Myocyte (in vitro differentiated cells): ENCODE measurements at regions not wholly inside any gene's neighbourhood (a gene's known extent, or its start where the extent isn't known, plus 50 kb on each side); places are given as distances from the start of the nearest gene placed in this dataset.
"Not testable (repeated sequence)": the region's sequence is repeated elsewhere in the genome, so short reads cannot be mapped to it uniquely, and the experiment has no call there.

Experiments used
- DNase-seq: peaks from one replicate; pipeline ENCODE4 v3.0.0-alpha.2; 2012; ENCODE audit warnings: low read depth

GRCh38 chr5:97576956-97577355 is 393.9 kb upstream of the RIOK2 start:
- no peak for DNase-seq

- DNase-seq: not testable (repeated sequence)
These were observed 396.9 kb upstream of the RIOK2 start for GRCh38 chr5:97579977-97580376.

DNA sequence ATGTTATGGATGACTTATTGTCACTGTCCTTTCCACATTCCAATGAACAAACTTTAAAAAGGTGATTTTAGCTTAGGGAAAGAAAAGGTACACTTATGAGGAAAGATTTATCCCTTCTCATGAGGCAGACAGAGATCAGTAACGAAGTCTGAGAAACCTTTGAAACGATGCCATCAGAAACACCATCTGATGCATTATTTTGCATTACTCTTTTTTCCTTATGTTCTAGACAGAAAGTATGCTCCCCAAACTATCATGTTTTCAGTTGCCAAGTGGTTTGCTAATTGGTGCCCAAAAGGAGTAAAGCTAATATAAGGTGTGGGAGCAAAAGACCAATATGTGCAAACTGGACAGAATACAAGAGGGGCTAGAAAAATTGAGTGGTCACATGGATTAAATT is 397.7 kb upstream of the RIOK2 start:
- DNase-seq: no peak

DNA sequence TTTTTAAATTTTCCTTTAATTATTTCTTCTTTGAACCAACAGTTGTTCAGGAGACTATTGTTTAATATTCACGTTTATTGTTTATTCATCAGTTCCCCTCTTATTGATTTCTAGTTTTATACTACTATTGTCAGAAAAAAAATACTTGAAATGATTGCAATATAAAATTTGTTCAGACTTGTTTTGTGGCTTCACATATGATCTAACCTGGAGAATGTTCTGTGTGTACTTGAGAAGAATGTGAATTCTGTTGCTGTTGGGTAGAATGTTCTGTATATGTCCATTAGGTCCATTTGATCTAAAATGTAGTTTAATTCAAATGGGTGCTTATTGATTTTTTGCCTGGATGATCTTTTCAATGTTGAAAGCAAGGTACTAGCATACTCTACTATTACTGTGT is 408.7 kb upstream of the RIOK2 start:
- no peak for DNase-seq

- DNase-seq: no peak
These were observed 417.4 kb upstream of the RIOK2 start for GRCh38 chr5:97600486-97600885.

DNA sequence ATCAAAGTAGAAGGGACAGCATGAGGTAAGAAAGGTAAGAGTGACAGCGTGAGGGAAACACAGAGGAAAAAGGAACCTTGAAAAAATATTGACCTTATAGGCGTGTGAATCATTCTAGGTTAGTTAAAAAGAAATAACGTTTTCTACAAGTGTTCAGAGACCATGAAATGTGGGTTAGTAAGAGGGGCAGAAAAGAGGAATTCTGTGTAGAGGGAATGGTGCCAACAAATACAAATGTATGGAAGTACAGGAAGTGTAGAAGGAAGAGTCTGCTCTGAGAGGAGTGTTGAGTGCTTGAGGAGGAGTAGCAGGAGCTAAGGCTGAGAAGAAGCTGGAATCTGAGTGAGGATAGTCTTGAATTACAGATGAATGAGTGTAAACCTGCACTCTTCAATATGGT is 418.6 kb upstream of the RIOK2 start:
- DNase-seq: no peak

GRCh38 chr5:97606531-97606930 is 423.5 kb upstream of the RIOK2 start:
- no peak for DNase-seq

GRCh38 chr5:97608501-97608900 is 425.5 kb upstream of the RIOK2 start:
- DNase-seq: no peak

DNA sequence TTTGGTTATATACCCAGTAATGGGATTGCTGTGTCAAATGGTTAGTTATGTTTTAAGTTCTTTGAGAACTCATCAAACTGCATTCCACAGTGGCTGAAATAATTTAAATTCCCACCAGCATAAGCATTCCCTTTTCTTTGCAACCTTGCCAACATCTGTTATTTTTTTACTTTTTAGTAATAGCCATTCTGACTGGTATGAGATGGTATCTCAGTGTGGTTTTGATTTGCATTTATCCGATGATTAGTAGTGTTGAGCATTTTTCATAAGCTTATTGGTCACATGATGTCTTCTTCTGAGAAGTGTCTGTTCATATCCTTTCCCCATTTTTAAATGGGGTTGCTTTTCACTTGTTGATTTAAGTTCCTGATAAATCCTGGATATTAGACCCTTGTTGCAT is 435.7 kb upstream of the RIOK2 start:
- peak; percentile 13 for DNase-seq

DNA sequence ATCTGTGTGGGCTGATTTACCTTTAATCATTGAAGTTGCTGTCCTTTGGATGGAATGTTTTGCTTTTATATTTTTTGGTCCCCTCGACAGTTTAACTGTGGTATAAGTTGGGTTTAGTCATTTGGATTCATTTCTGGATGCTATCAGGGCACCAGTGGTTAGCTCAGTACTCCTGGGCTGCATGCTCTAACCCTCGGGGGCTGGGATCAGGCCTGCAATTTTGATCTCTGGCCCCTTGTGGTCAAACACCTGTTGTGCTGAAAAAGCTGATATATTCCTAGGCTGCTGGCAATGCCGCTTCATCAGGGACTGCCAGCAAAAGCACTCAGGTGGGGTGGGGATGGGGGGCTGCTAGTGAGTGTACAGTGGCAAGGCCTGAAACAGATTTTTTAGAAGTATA is 440.4 kb upstream of the RIOK2 start:
- DNase-seq: peak; percentile 86

- no peak for DNase-seq
These were observed 441.8 kb upstream of the RIOK2 start for GRCh38 chr5:97624886-97625285.

DNA sequence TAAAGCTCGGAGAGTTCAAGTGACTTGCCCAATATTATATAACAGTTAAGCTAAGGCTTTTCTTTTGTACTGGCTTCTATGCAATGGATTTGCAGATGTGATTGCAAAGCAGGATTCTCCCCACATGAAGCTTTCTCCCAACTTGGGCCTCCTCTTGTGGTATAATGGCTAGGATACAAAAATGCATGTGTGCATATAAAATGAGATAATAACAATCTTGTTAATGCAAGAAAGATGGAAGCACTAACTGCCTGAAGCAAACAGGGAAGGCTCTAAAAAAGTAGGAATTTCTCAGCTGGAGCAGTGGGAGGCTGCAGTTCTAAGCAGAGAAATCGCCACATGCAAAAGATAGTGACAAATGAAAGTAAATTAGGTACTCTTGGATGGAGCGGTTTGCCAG is 444.2 kb upstream of the RIOK2 start:
- no peak for DNase-seq

GRCh38 chr5:97628031-97628430 is 445.0 kb upstream of the RIOK2 start:
- peak; percentile 47 for DNase-seq

- DNase-seq: no peak
These were observed 445.8 kb upstream of the RIOK2 start for GRCh38 chr5:97628807-97629206.

DNA sequence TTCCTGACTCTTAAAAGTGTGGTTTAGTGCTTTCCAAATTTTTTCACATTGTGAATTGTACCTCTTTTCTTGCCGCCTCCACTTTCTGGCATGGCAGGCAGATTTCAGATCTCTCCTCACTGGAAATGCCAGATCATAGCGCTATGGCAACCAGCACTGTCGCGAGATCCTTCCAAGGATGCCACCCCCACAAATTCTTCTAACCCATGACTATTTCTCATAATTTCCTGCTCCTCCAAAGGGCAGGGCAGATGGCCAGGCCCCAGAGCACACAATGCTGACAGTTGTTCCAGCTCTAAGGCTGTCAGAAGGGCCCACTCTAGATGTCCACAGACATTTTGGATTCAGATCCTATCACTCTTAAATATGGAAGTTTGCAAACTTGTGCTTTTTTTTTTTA is 446.2 kb upstream of the RIOK2 start:
- DNase-seq: peak; percentile 96

DNA sequence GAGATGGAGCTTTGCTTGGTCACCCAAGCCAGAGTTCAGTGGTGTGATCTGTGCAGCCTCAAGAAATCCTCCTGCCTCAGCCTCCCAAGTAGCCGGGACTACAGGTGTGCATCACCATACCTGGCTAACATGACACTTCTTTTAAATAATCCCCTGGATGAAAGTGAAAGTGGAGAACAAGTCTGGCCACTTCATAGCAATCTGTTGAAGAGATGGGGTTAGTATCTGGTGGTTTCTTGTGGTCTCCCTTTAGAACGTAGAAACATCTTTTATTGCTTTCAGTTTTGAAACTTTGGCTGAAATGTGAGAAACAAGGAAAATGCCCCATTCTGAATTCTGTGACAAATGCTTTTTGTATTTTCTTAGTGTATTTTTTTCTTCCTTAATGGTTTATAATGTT is 452.5 kb upstream of the RIOK2 start:
- DNase-seq: no peak

- DNase-seq: no peak
These were observed 453.7 kb upstream of the RIOK2 start for GRCh38 chr5:97636766-97637165.

GRCh38 chr5:97641081-97641480 is 458.0 kb upstream of the RIOK2 start:
- no peak for DNase-seq

- DNase-seq: no peak
These were observed 461.2 kb upstream of the RIOK2 start for GRCh38 chr5:97644206-97644605.

DNA sequence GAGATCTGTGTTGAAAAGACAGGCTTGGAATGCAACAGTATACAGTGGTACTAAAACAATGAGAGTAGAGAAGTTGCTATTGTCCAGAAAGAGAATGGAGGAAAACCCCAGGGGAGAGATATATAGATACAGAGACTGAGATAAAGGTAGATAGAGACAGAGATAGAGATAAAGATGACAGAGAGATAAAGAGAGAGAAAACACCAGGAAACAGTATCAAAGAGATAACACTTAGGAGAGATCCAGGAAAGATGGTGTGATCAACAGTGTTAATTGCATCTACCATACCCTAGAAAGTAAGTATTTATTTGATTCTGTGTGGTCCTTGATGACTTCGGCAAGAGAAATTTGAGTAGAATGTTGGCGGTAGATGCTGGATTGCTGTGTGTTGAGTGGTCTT is 461.8 kb upstream of the RIOK2 start:
- DNase-seq: no peak

DNA sequence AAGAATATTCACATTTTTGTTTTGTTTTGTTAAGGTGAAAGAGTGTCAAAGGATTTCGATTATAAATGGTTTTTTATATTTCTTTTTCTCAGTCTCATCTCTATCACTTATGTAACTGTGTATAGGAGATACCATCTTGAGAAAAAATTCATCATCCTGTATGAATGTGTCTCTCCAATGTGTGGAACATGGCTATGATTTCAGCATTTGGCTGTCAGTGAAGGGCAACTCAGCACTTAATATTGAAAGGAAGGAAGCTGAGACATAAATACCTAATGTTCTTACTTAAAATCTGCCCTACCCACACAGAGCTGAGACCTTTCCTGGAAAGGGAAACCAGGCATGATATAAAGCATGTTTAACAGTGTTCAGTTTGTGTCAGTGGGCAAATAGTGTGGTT is 474.2 kb upstream of the RIOK2 start:
- no peak for DNase-seq

DNA sequence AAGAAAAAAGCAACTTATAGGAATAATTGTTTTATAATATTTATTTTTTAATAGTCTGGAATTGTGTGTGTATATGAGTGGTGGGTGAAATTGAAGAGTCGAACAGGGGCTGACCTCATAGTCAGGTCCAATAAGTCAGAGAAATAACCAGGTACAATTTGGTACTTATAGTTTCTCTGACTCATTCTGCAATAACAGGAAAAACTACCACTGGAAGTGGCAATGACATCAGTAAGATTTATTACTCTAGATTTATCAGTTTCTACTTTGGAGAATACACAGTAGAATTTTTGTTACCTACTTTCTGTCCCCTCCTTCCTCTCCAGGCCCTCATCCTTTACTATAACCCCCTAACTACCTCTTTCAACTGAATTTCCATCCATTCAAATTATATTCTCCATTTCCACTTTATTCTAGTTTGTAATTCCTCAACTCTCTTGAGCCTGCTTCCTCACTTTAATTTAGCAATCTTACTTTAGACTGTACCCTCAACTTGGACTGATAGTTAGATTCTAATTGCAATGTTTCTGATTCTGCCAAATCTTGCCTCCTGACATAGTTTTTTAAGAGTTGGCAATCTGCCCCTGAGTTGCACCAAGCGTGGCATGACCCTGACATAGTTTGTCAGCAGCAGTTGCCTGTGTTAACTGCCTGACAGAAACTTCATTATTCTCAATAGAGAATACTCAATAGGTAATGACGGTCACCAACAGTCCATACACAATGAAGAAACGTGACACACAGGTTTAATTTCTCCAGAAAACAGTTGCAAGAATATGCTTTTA is 475.3 kb upstream of the RIOK2 start:
- DNase-seq: peak; percentile 39

DNA sequence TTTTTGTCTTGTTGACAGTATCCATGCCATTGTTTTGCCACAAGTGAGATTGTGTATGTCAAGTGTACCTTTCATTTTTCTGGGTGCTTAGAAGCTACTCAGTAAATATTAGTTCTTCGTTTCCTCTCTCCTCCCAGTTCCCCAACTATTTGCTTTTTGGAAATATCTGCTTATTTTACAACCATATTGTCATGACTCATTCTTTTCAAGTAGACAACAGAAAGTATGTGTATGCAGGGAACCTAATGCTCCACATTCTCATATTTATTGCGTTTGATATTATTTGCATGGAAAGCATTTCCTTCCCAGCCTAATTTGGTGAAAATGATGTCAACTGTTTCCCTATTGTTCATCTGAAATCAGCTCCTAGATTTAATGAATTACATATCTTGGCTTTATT is 483.7 kb upstream of the RIOK2 start:
- DNase-seq: no peak

GRCh38 chr5:97670447-97670846 is 487.4 kb upstream of the RIOK2 start:
- DNase-seq: no peak
